SK-N-SH (cell line): ENCODE measurements at regions not wholly inside any gene's neighbourhood (a gene's known extent, or its start where the extent isn't known, plus 50 kb on each side); places are given as distances from the start of the nearest gene placed in this dataset.

ENCODE experiments used
- CTCF ChIA-PET: fragments of 300-600, 350-600 bp; formaldehyde crosslinking; extraction: SDS; loops from one replicate; lab custom pipeline; 2021; lab: Yijun Ruan, JAX
- POLR2A ChIA-PET: fragments of 350-600 bp; sonication (Branson Sonifier 250); formaldehyde crosslinking; extraction: SDS; loops from one replicate; lab custom pipeline; 2020; ENCODE audit warnings: antibody characterized with exemption, inconsistent platforms; lab: Yijun Ruan, JAX
- DNase-seq: peaks from one replicate; pipeline ENCODE4 v3.0.0; 2012
- H2AFZ ChIP-seq: fragments of 200-600 bp; sonication (generic); 2 replicates; pipeline ENCODE4 v1.8.1; 2016; ENCODE audit warnings: antibody characterized with exemption, mild to moderate bottlenecking, low read depth
- H3F3A ChIP-seq: fragments of 200-600 bp; sonication (generic); replicated peaks from 2 replicates; pipeline ENCODE3; 2016; ENCODE audit warnings: antibody characterized with exemption, mild to moderate bottlenecking; ENCODE audit not compliant: insufficient read depth
- H3K27ac ChIP-seq, 2 experiments: fragments of 200-500 bp in 1 of 2; fragments of 200-600 bp in 1 of 2; sonication (Bioruptor generic) in 1 of 2; sonication (generic), shearing (Covaris generic) in 1 of 2; 2 replicates each; pipeline versions ENCODE4 v1.5.1 to v1.6.1; 2014 to 2016; ENCODE audit warnings: low read depth in 2 of 2, inconsistent platforms in 1 of 2, low read length in 1 of 2, mild to moderate bottlenecking in 1 of 2, mixed read lengths in 1 of 2
- H3K27me3 ChIP-seq: fragments of 200-600 bp; sonication (generic), shearing (Covaris generic); 2 replicates; pipeline ENCODE4 v1.6.1; 2016; ENCODE audit warnings: mixed run types; ENCODE audit not compliant: insufficient read depth
- H3K36me3 ChIP-seq, 2 experiments: fragments of 200-500 bp in 1 of 2; fragments of 200-600 bp in 1 of 2; sonication (Bioruptor generic) in 1 of 2; sonication (generic) in 1 of 2; replicated peaks in 1 of 2; 2 replicates each; pipeline versions ENCODE3 to v1.5.1; 2014 to 2016; ENCODE audit warnings: low read length in 1 of 2, mild to moderate bottlenecking in 1 of 2; ENCODE audit not compliant: insufficient read depth in 2 of 2, control insufficient read depth in 1 of 2
- H3K4me1 ChIP-seq, 2 experiments: fragments of 200-500 bp in 1 of 2; fragments of 200-600 bp in 1 of 2; sonication (Bioruptor generic) in 1 of 2; sonication (generic), shearing (Covaris generic) in 1 of 2; 2 replicates each; pipeline versions ENCODE4 v1.5.1 to v1.6.1; 2014 to 2016; ENCODE audit warnings: low read depth in 1 of 2, low read length in 1 of 2, mixed run types in 1 of 2; ENCODE audit not compliant: insufficient read depth in 2 of 2, control insufficient read depth in 1 of 2
- H3K4me2 ChIP-seq: fragments of 200-600 bp; sonication (generic), shearing (Covaris generic); 2 replicates; pipeline ENCODE4 v1.6.1; 2017; ENCODE audit warnings: mixed run types
- H3K4me3 ChIP-seq, 2 experiments: fragments of 200-500 bp in 1 of 2; fragments of 200-600 bp in 1 of 2; sonication (Bioruptor generic) in 1 of 2; sonication (generic), shearing (Covaris generic) in 1 of 2; 2 replicates each; pipeline versions ENCODE4 v1.5.1 to v1.8.1; 2014 to 2016; ENCODE audit warnings: low read depth in 2 of 2, inconsistent platforms in 1 of 2, low read length in 1 of 2, mild to moderate bottlenecking in 1 of 2, mixed read lengths in 1 of 2, moderate library complexity in 1 of 2
- H3K79me2 ChIP-seq: fragments of 200-600 bp; sonication (generic); 2 replicates; pipeline ENCODE4 v1.8.1; 2017; ENCODE audit warnings: mild to moderate bottlenecking; ENCODE audit not compliant: insufficient read depth
- H3K9ac ChIP-seq: fragments of 200-600 bp; sonication (generic); 2 replicates; pipeline ENCODE4 v1.6.1; 2017; ENCODE audit warnings: mixed run types
- H3K9me2 ChIP-seq: fragments of 200-600 bp; sonication (generic); 2 replicates; pipeline ENCODE4 v1.6.1; 2017; ENCODE audit warnings: mixed run types
- H3K9me3 ChIP-seq: fragments of 200-600 bp; sonication (generic); 2 replicates; pipeline ENCODE4 v1.6.1; 2017; ENCODE audit warnings: mixed run types, mild to moderate bottlenecking, moderate library complexity
- H4K20me1 ChIP-seq: fragments of 200-600 bp; sonication (generic); 2 replicates; pipeline ENCODE4 v1.6.1; 2017; ENCODE audit warnings: mild to moderate bottlenecking, mixed run types; ENCODE audit not compliant: insufficient read depth
- CHD2 ChIP-seq: fragments of 150-350 bp; IDR thresholded peaks from 2 replicates; pipeline ENCODE4 v1.6.1; 2018; ENCODE audit warnings: low read length; ENCODE audit not compliant: partially characterized antibody
- ELF1 ChIP-seq: IDR thresholded peaks from 2 replicates; pipeline ENCODE4 v1.4.0; 2012
- EP300 ChIP-seq, 2 experiments: IDR thresholded peaks; 2 replicates each; pipeline versions ENCODE4 v1.4.0 to v1.6.1; 2012; ENCODE audit warnings: borderline replicate concordance in 1 of 2, low read depth in 1 of 2, low read length in 1 of 2
- EZH2phosphoT487 ChIP-seq: fragments of 200-600 bp; sonication (generic); IDR thresholded peaks from 2 replicates; pipeline ENCODE4 v1.6.1; 2017; ENCODE audit warnings: low read depth, mixed run types, mild to moderate bottlenecking, antibody characterized with exemption, moderate library complexity, borderline replicate concordance
- FOSL2 ChIP-seq: IDR thresholded peaks from 2 replicates; pipeline ENCODE4 v1.4.0; 2012; ENCODE audit warnings: low read depth, mild to moderate bottlenecking, moderate library complexity, borderline replicate concordance
- FOXM1 ChIP-seq: IDR thresholded peaks from 2 replicates; pipeline ENCODE4 v1.4.0; 2012; ENCODE audit warnings: low read depth, mild to moderate bottlenecking
- GABPA ChIP-seq: IDR thresholded peaks from 2 replicates; pipeline ENCODE4 v1.4.0; 2012; ENCODE audit warnings: low read depth, mild to moderate bottlenecking
- GATA2 ChIP-seq: sonication (generic); formaldehyde crosslinking; IDR thresholded peaks from 2 replicates; pipeline ENCODE4 v1.5.0; 2020; ENCODE audit warnings: mild to moderate bottlenecking, missing genetic modification reagents
- JUND ChIP-seq: IDR thresholded peaks from 2 replicates; pipeline ENCODE4 v1.4.0; 2012
- NFIC ChIP-seq: IDR thresholded peaks from 2 replicates; pipeline ENCODE4 v1.4.0; 2012; ENCODE audit warnings: borderline replicate concordance
- RAD21 ChIP-seq: IDR thresholded peaks from 2 replicates; pipeline ENCODE4 v1.6.1; 2012; ENCODE audit warnings: mild to moderate bottlenecking, low read length
- RFX5 ChIP-seq: IDR thresholded peaks from 2 replicates; pipeline ENCODE4 v1.6.1; 2012; ENCODE audit warnings: mild to moderate bottlenecking, improper control_type of control experiment, low read length
- RXRA ChIP-seq: IDR thresholded peaks from 2 replicates; pipeline ENCODE4 v1.4.0; 2012; ENCODE audit warnings: low read depth, mild to moderate bottlenecking, borderline replicate concordance
- SIN3A ChIP-seq: IDR thresholded peaks from 2 replicates; pipeline ENCODE4 v1.6.1; 2012; ENCODE audit warnings: low read depth, mild to moderate bottlenecking, low read length, moderate library complexity, borderline replicate concordance
- SMC3 ChIP-seq: IDR thresholded peaks from 2 replicates; pipeline ENCODE4 v1.6.1; 2012; ENCODE audit warnings: low read depth, low read length, improper control_type of control experiment
- TAF1 ChIP-seq: IDR thresholded peaks from 2 replicates; pipeline ENCODE4 v1.6.1; 2012; ENCODE audit warnings: low read depth, mild to moderate bottlenecking, low read length, moderate library complexity, borderline replicate concordance
- TCF12 ChIP-seq: IDR thresholded peaks from 2 replicates; pipeline ENCODE4 v1.4.0; 2012
- TEAD4 ChIP-seq: IDR thresholded peaks from 2 replicates; pipeline ENCODE4 v1.4.0; 2012; ENCODE audit warnings: mild to moderate bottlenecking, borderline replicate concordance; ENCODE audit not compliant: insufficient read depth
- WGBS: methylation state at CpG from one replicate; pipeline ENCODE4 v1.1.6; 2017; ENCODE audit warnings: low lambda C conversion rate; 5-methylcytosine and 5-hydroxymethylcytosine counted together
- TF ChIP-seq, protein P1 (sequence below): fragments of 150-350 bp; IDR thresholded peaks from 2 replicates; pipeline ENCODE4 v1.6.1; 2017; ENCODE audit warnings: antibody characterized with exemption, low read length, low read depth, borderline replicate concordance
- TF ChIP-seq, protein P2 (sequence below): IDR thresholded peaks from 2 replicates; pipeline ENCODE4 v1.4.0; 2012; ENCODE audit warnings: low read depth, borderline replicate concordance
- TF ChIP-seq, protein P3 (sequence below): IDR thresholded peaks from 2 replicates; pipeline ENCODE4 v1.4.0; 2012; ENCODE audit warnings: low read depth, borderline replicate concordance
- TF ChIP-seq, protein P4 (sequence below): IDR thresholded peaks from 2 replicates; pipeline ENCODE4; 2012

DNA sequence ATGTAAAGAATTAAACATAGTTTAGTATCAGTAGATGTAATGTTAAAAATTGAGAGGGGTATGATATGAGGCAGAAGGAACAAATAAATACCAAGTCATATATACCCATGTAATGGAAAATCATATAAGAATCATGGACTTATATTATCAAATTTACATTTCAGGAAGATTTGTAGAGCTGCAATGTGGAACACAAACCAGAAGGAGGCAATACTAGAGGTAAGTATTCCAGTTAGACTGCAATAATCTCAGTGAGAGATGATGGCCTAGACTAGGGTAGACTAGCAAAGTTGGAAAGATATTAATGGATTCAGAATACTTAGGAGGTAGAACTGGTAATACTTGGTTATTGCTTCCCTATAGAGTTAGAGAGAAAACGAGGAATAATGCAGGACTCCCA, 603.0 kb upstream of the KLHL4 start:
- H2AFZ ChIP-seq = no peak overlapping the region
- H3K27me3 ChIP-seq = no peaks in the 10 kb centered on the region
- no peaks in the 10 kb centered on the region for H3K9me3 ChIP-seq
- TF ChIP-seq TCF12 = no peak
- TF ChIP-seq TAF1 = no peak
- no peak for TF ChIP-seq ELF1
- no peak for TF ChIP-seq JUND
- TF ChIP-seq SIN3A = no peak
- no peak for TF ChIP-seq RAD21
- no peak for TF ChIP-seq EP300 (IDR thresholded peaks at IDR 0.05; ENCODE audit: borderline replicate concordance in 1 of 2, low read depth in 1 of 2, low read length in 1 of 2)
- no peak for TF ChIP-seq FOSL2
- TF ChIP-seq NFIC = no peak
- TF ChIP-seq GATA2 (CRISPR knock-in tag) = no peak
- TF ChIP-seq GABPA = no peak
- no peak for TF ChIP-seq CHD2
- no peak for TF ChIP-seq RXRA
- no peak for TF ChIP-seq FOXM1
- TF ChIP-seq TEAD4 = no peak
- TF ChIP-seq, protein P1, sequence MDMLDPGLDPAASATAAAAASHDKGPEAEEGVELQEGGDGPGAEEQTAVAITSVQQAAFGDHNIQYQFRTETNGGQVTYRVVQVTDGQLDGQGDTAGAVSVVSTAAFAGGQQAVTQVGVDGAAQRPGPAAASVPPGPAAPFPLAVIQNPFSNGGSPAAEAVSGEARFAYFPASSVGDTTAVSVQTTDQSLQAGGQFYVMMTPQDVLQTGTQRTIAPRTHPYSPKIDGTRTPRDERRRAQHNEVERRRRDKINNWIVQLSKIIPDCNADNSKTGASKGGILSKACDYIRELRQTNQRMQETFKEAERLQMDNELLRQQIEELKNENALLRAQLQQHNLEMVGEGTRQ = no peak
- TF ChIP-seq, protein P2, sequence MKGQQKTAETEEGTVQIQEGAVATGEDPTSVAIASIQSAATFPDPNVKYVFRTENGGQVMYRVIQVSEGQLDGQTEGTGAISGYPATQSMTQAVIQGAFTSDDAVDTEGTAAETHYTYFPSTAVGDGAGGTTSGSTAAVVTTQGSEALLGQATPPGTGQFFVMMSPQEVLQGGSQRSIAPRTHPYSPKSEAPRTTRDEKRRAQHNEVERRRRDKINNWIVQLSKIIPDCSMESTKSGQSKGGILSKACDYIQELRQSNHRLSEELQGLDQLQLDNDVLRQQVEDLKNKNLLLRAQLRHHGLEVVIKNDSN = no peak
- H3K9ac ChIP-seq = no peak overlapping the region
- 0% methylated on average over 1 of the region's 1 CpG for WGBS
- H4K20me1 ChIP-seq = no peaks in the 10 kb centered on the region
- H3K79me2 ChIP-seq = no peaks in the 10 kb centered on the region
- no peak overlapping the region for H3K27ac ChIP-seq
- ChIA-PET POLR2A (no interaction called here), CTCF (no interaction called here)
- H3K36me3 ChIP-seq = no peaks in the 10 kb centered on the region
- H3K4me2 ChIP-seq = no peak overlapping the region
- H3F3A ChIP-seq = no peaks in the 10 kb centered on the region
- no peaks in the 10 kb centered on the region for H3K9me2 ChIP-seq
- H3K4me1 ChIP-seq = no peaks in the 10 kb centered on the region
- no peak overlapping the region for H3K4me3 ChIP-seq
- no peak for DNase-seq

DNA sequence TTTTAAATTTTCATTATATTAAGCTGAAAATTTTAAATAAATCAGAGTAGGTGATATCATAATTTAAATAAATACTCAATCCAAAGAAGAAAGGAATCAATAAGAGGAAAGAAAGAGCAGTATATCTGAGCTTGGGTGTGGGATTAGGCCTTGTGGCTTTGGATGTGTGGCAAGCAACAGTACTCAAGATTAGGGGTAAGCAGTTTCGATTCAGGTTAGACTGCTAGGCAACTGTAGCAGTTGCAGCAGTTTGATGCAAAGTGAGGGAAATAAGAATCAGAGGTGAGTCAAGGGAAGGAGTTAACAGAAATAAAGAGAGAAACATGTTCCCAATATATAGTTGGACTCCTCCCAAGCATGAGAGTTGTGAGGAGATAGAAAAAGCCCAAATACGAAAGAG, 599.6 kb upstream of the KLHL4 start:
- ChIA-PET CTCF (no interaction called here), POLR2A (no interaction called here)
- no peaks in the 10 kb centered on the region for H3K9me2 ChIP-seq
- TF ChIP-seq TEAD4 = no peak
- TF ChIP-seq, protein P2 = no peak
- no peak for TF ChIP-seq EZH2phosphoT487
- TF ChIP-seq, protein P3, sequence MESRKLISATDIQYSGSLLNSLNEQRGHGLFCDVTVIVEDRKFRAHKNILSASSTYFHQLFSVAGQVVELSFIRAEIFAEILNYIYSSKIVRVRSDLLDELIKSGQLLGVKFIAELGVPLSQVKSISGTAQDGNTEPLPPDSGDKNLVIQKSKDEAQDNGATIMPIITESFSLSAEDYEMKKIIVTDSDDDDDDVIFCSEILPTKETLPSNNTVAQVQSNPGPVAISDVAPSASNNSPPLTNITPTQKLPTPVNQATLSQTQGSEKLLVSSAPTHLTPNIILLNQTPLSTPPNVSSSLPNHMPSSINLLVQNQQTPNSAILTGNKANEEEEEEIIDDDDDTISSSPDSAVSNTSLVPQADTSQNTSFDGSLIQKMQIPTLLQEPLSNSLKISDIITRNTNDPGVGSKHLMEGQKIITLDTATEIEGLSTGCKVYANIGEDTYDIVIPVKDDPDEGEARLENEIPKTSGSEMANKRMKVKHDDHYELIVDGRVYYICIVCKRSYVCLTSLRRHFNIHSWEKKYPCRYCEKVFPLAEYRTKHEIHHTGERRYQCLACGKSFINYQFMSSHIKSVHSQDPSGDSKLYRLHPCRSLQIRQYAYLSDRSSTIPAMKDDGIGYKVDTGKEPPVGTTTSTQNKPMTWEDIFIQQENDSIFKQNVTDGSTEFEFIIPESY = no peak
- TF ChIP-seq RFX5 = no peak
- no peak for TF ChIP-seq GATA2 (CRISPR knock-in tag)
- TF ChIP-seq, protein P4, sequence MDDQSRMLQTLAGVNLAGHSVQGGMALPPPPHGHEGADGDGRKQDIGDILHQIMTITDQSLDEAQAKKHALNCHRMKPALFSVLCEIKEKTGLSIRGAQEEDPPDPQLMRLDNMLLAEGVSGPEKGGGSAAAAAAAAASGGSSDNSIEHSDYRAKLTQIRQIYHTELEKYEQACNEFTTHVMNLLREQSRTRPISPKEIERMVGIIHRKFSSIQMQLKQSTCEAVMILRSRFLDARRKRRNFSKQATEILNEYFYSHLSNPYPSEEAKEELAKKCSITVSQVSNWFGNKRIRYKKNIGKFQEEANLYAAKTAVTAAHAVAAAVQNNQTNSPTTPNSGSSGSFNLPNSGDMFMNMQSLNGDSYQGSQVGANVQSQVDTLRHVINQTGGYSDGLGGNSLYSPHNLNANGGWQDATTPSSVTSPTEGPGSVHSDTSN = no peak
- no peak for TF ChIP-seq SMC3
- TF ChIP-seq TCF12 = no peak
- TF ChIP-seq JUND = no peak
- no peak for TF ChIP-seq FOXM1
- H3K27ac ChIP-seq = no peak overlapping the region
- no peaks in the 10 kb centered on the region for H3F3A ChIP-seq
- no peak overlapping the region for H2AFZ ChIP-seq
- no peaks in the 10 kb centered on the region for H3K36me3 ChIP-seq
- no peak overlapping the region for H3K4me3 ChIP-seq
- H3K79me2 ChIP-seq = no peaks in the 10 kb centered on the region
- no peaks in the 10 kb centered on the region for H4K20me1 ChIP-seq
- H3K9me3 ChIP-seq = no peaks in the 10 kb centered on the region
- no peaks in the 10 kb centered on the region for H3K27me3 ChIP-seq
- H3K4me1 ChIP-seq = no peaks in the 10 kb centered on the region
- H3K4me2 ChIP-seq = no peak overlapping the region
- 6% methylated on average over 2 of the region's 2 CpGs for WGBS
- no peak overlapping the region for H3K9ac ChIP-seq
- no peak for DNase-seq
